ENCODE measurements at regions not wholly inside any gene's neighbourhood (a gene's known extent, or its start where the extent isn't known, plus 50 kb on each side); places are given as distances from the start of the nearest gene placed in this dataset.

GRCh38 chr4:11768251-11768972, 339.7 kb upstream of the HS3ST1 start:
- H4K20me1 ChIP-seq (replicated peaks; ENCODE audit: control insufficient read depth, insufficient read depth, low read length) = no peaks in the 10 kb centered on the region
- H2AFZ ChIP-seq (ENCODE audit: low read depth, low read length) = no peak overlapping the region
- no peaks in the 10 kb centered on the region for H3K36me3 ChIP-seq (ENCODE audit: control insufficient read depth, insufficient read depth, low read length)
- H3K9me3 ChIP-seq (replicated peaks; ENCODE audit: control insufficient read depth, insufficient read depth, low read depth, low read length) = 0 out of 2 replicates have a peak, but pooled peaks cover 3% of the 10 kb centered on the region
- in situ Hi-C loops (cut with MboI) (no loop called here), intact Hi-C loops (cut with micrococcal nuclease) (no loop called here)
- under 1% methylated on average over 7 of the region's 7 CpGs for WGBS (ENCODE audit: insufficient coverage, low coverage, missing lambda C conversion rate)
- no peaks in the 10 kb centered on the region for H3K4me1 ChIP-seq (replicated peaks in 1 of 2; ENCODE audit: control insufficient read depth in 2 of 2, insufficient read depth in 2 of 2, low read length in 2 of 2)
- H3K9me1 ChIP-seq (ENCODE audit: control insufficient read depth, insufficient read depth, low read length) = no peaks in the 10 kb centered on the region
- DNase-seq (ENCODE audit: extremely low read depth in 1 of 4, low spot score in 3 of 4) = no peak
- H3K27ac ChIP-seq (ENCODE audit: extremely low read depth, low read depth, low read length) = no peak overlapping the region
- no peak for FAIRE-seq
- BruUV-seq (replicated peaks) = no TSS peak
- CTCF ChIA-PET (ENCODE audit: low intra/inter-chr PET ratio) = no interaction called here
- ATAC-seq = no peak
- POLR2A ChIA-PET = no interaction called here
- H3K79me2 ChIP-seq (ENCODE audit: control insufficient read depth, insufficient read depth, low read length) = no peaks in the 10 kb centered on the region
- TF ChIP-seq, protein P1, sequence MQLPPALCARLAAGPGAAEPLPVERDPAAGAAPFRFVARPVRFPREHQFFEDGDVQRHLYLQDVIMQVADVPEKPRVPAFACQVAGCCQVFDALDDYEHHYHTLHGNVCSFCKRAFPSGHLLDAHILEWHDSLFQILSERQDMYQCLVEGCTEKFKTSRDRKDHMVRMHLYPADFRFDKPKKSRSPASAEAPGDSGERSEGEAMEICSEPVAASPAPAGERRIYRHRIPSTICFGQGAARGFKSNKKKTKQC (CRISPR knock-in tag; IDR thresholded peaks at IDR 0.05) = no peak
- TF ChIP-seq XRCC4 (IDR thresholded peaks at IDR 0.05; ENCODE audit: extremely low read depth, insufficient read depth, insufficient read length) = no peak
- no peak for TF ChIP-seq PRPF4 (IDR thresholded peaks at IDR 0.05; ENCODE audit: insufficient read depth, low read depth, low read length, poor library complexity, severe bottlenecking)
- no peak for TF ChIP-seq ZNF263 (CRISPR knock-in tag; IDR thresholded peaks at IDR 0.05; ENCODE audit: borderline replicate concordance)
- TF ChIP-seq ZNF589 (CRISPR knock-in tag; IDR thresholded peaks at IDR 0.05; ENCODE audit: low read depth) = no peak
- TF ChIP-seq CEBPG (CRISPR knock-in tag; IDR thresholded peaks at IDR 0.05) = no peak
- TF ChIP-seq CEBPG (tag; conservative IDR thresholded peaks at IDR 0.05 in 1 of 2, IDR thresholded peaks at IDR 0.05 in 1 of 2) = no peak
- no peak for TF ChIP-seq SMAD4 (CRISPR knock-in tag; conservative IDR thresholded peaks at IDR 0.05)
- TF ChIP-seq SMARCA5 (IDR thresholded peaks at IDR 0.05) = no peak
- TF ChIP-seq BCOR (IDR thresholded peaks at IDR 0.05) = no peak
- TF ChIP-seq, protein P2, sequence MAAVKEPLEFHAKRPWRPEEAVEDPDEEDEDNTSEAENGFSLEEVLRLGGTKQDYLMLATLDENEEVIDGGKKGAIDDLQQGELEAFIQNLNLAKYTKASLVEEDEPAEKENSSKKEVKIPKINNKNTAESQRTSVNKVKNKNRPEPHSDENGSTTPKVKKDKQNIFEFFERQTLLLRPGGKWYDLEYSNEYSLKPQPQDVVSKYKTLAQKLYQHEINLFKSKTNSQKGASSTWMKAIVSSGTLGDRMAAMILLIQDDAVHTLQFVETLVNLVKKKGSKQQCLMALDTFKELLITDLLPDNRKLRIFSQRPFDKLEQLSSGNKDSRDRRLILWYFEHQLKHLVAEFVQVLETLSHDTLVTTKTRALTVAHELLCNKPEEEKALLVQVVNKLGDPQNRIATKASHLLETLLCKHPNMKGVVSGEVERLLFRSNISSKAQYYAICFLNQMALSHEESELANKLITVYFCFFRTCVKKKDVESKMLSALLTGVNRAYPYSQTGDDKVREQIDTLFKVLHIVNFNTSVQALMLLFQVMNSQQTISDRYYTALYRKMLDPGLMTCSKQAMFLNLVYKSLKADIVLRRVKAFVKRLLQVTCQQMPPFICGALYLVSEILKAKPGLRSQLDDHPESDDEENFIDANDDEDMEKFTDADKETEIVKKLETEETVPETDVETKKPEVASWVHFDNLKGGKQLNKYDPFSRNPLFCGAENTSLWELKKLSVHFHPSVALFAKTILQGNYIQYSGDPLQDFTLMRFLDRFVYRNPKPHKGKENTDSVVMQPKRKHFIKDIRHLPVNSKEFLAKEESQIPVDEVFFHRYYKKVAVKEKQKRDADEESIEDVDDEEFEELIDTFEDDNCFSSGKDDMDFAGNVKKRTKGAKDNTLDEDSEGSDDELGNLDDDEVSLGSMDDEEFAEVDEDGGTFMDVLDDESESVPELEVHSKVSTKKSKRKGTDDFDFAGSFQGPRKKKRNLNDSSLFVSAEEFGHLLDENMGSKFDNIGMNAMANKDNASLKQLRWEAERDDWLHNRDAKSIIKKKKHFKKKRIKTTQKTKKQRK (IDR thresholded peaks at IDR 0.05; ENCODE audit: borderline replicate concordance, low read depth, low read length) = no peak
- TF ChIP-seq, protein P3, sequence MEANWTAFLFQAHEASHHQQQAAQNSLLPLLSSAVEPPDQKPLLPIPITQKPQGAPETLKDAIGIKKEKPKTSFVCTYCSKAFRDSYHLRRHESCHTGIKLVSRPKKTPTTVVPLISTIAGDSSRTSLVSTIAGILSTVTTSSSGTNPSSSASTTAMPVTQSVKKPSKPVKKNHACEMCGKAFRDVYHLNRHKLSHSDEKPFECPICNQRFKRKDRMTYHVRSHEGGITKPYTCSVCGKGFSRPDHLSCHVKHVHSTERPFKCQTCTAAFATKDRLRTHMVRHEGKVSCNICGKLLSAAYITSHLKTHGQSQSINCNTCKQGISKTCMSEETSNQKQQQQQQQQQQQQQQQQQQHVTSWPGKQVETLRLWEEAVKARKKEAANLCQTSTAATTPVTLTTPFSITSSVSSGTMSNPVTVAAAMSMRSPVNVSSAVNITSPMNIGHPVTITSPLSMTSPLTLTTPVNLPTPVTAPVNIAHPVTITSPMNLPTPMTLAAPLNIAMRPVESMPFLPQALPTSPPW (CRISPR knock-in tag; IDR thresholded peaks at IDR 0.05) = no peak
- TF ChIP-seq FOXJ2 (tag; IDR thresholded peaks at IDR 0.05) = no peak
- TF ChIP-seq ZNF707 (CRISPR knock-in tag; conservative IDR thresholded peaks at IDR 0.05) = no peak
- no peak overlapping the region for H3K9ac ChIP-seq (ENCODE audit: insufficient read depth in 1 of 2, low read depth in 2 of 2, low read length in 2 of 2)
- H3K4me3 ChIP-seq = no peak overlapping the region
- H3K4me2 ChIP-seq (ENCODE audit: insufficient read depth, low read length) = no peak overlapping the region
- H3K27me3 ChIP-seq (ENCODE audit: control insufficient read depth in 2 of 2, insufficient read depth in 2 of 2, low read length in 2 of 2) = no peaks in the 10 kb centered on the region

All from K562 (cell line).